ENCODE measurements at regions not wholly inside any gene's neighbourhood (a gene's known extent, or its start where the extent isn't known, plus 50 kb on each side); places are given as distances from the start of the nearest gene placed in this dataset.

GRCh38 chr6:17012421-17013225 lies 89.2 kb upstream of the STMND1 start:
- Histone ChIP-seq H3K9me3 (ENCODE audit: control insufficient read depth, insufficient read depth, low read length) (peaks cover 6% of the 10 kb centered on the region; the same call in 1 of the 2 replicates), H4K20me1 (ENCODE audit: control insufficient read depth, insufficient read depth, low read depth, low read length) (no peaks in the 10 kb centered on the region), H3K4me2 (ENCODE audit: low read length) (no peak overlapping the region), H3K36me3 (ENCODE audit: control insufficient read depth, low read length) (no peaks in the 10 kb centered on the region), H3K4me3 (ENCODE audit: low read length) (no peak overlapping the region), H3K27ac (ENCODE audit: low read depth, low read length) (no peak overlapping the region), H3K4me1 (ENCODE audit: control insufficient read depth, low read length) (no peaks in the 10 kb centered on the region), H3K27me3 (ENCODE audit: control insufficient read depth, low read length) (no peaks in the 10 kb centered on the region), H3F3A (ENCODE audit: control insufficient read depth, insufficient read depth) (no peaks in the 10 kb centered on the region), H3K9me2 (replicated peaks; ENCODE audit: control insufficient read depth, low read length) (no peaks in the 10 kb centered on the region), H3K79me2 (ENCODE audit: control insufficient read depth, low read length) (no peaks in the 10 kb centered on the region)
- TF ChIP-seq CTCF (IDR thresholded peaks at IDR 0.05; ENCODE audit: low read depth, low read length, poor library complexity, severe bottlenecking) (no peak), EZH2phosphoT487 (IDR thresholded peaks at IDR 0.05; ENCODE audit: borderline replicate concordance, low read length) (no peak)

- TF ChIP-seq CTCF (IDR thresholded peaks at IDR 0.05; ENCODE audit: low read depth, low read length, poor library complexity, severe bottlenecking) (no peak), EZH2phosphoT487 (IDR thresholded peaks at IDR 0.05; ENCODE audit: borderline replicate concordance, low read length) (no peak)
- Histone ChIP-seq H4K20me1 (ENCODE audit: control insufficient read depth, insufficient read depth, low read depth, low read length) (no peaks in the 10 kb centered on the region), H3K27ac (ENCODE audit: low read depth, low read length) (no peak overlapping the region), H3K9me2 (replicated peaks; ENCODE audit: control insufficient read depth, low read length) (no peaks in the 10 kb centered on the region), H3K4me3 (ENCODE audit: low read length) (no peak overlapping the region), H3K4me2 (ENCODE audit: low read length) (no peak overlapping the region), H3K36me3 (ENCODE audit: control insufficient read depth, low read length) (no peaks in the 10 kb centered on the region), H3K79me2 (ENCODE audit: control insufficient read depth, low read length) (no peaks in the 10 kb centered on the region), H3F3A (ENCODE audit: control insufficient read depth, insufficient read depth) (no peaks in the 10 kb centered on the region), H3K4me1 (ENCODE audit: control insufficient read depth, low read length) (no peaks in the 10 kb centered on the region), H3K9me3 (ENCODE audit: control insufficient read depth, insufficient read depth, low read length) (peaks cover 7% of the 10 kb centered on the region; the same call in 1 of the 2 replicates), H3K27me3 (ENCODE audit: control insufficient read depth, low read length) (no peaks in the 10 kb centered on the region)
Observed at GRCh38 chr6:17011985-17012384, 89.9 kb upstream of the STMND1 start.

GRCh38 chr6:17007749-17008148 lies 94.1 kb upstream of the STMND1 start:
- Histone ChIP-seq H3K4me3 (ENCODE audit: low read length) (no peak overlapping the region), H3K79me2 (ENCODE audit: control insufficient read depth, low read length) (no peaks in the 10 kb centered on the region), H3K36me3 (ENCODE audit: control insufficient read depth, low read length) (no peaks in the 10 kb centered on the region), H3F3A (ENCODE audit: control insufficient read depth, insufficient read depth) (no peaks in the 10 kb centered on the region), H3K4me2 (ENCODE audit: low read length) (no peak overlapping the region), H3K27ac (ENCODE audit: low read depth, low read length) (no peak overlapping the region), H3K27me3 (ENCODE audit: control insufficient read depth, low read length) (no peaks in the 10 kb centered on the region), H4K20me1 (ENCODE audit: control insufficient read depth, insufficient read depth, low read depth, low read length) (no peaks in the 10 kb centered on the region), H3K4me1 (ENCODE audit: control insufficient read depth, low read length) (no peaks in the 10 kb centered on the region), H3K9me2 (replicated peaks; ENCODE audit: control insufficient read depth, low read length) (no peaks in the 10 kb centered on the region), H3K9me3 (ENCODE audit: control insufficient read depth, insufficient read depth, low read length) (peaks cover 4% of the 10 kb centered on the region; the same call in 1 of the 2 replicates)
- TF ChIP-seq EZH2phosphoT487 (IDR thresholded peaks at IDR 0.05; ENCODE audit: borderline replicate concordance, low read length) (no peak), CTCF (IDR thresholded peaks at IDR 0.05; ENCODE audit: low read depth, low read length, poor library complexity, severe bottlenecking) (no peak)
